ENCODE measurements at regions not wholly inside any gene's neighbourhood (a gene's known extent, or its start where the extent isn't known, plus 50 kb on each side); places are given as distances from the start of the nearest gene placed in this dataset.

GRCh38 chr13:60286707-60287106, 110.3 kb upstream of the TDRD3 start:
- no peak for ATAC-seq

DNA sequence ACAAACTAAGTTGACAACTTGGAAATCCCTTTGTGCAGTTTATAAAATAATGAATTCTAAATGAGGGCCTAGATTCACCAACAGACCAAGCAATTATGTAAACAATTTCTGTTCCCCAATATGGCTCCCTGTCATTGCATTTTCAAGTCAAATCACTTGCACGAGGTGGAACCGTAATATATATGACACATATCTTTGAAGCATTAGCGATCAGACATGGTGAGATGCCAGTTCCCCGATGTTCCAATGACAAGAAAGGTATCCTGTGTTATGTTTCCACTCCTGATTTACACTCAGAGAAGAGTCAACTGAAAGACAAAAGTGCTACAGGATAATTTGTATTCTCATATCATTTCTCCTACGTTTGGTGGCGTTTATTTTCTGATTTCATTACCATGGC, 108.5 kb upstream of the TDRD3 start:
- no peak for ATAC-seq

DNA sequence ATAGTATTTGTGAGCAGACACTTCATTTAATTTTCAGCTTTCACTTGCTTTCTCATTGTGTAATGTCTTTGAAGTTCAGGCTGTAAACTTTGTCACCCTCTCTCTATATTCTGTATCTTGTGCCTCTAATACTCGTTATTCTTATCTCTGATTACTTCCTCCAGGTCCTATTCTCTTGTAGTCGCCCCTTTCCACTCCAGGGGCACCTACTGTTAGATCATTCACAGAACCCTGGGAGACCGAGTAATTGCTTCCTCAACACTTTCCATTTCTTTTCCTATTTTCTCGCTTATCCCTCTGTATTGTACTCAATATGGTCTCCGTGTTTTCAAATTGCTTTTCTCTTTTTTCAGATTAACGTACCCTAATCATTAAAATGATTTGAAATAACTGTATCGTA, 93.9 kb upstream of the TDRD3 start:
- ATAC-seq = no peak

DNA sequence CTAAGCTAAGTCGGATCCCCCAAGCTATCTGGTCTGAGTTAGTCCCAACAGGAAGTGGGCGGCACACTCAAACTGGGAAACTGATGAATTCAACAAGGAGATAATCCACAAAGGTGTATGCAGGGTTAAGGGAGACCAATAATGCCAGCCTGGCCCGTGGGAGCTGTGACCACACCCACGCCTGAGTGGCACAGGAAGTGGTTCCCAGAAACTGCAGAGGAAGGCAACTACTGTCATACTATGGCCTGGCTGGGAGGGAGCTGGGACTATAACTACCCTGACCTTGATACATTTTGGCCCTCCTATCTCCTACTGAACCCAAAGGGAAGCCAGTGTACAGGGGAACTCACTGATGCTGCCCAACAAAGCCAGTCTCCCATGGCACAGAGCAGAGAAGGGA, 85.5 kb upstream of the TDRD3 start:
- no peak for ATAC-seq

DNA sequence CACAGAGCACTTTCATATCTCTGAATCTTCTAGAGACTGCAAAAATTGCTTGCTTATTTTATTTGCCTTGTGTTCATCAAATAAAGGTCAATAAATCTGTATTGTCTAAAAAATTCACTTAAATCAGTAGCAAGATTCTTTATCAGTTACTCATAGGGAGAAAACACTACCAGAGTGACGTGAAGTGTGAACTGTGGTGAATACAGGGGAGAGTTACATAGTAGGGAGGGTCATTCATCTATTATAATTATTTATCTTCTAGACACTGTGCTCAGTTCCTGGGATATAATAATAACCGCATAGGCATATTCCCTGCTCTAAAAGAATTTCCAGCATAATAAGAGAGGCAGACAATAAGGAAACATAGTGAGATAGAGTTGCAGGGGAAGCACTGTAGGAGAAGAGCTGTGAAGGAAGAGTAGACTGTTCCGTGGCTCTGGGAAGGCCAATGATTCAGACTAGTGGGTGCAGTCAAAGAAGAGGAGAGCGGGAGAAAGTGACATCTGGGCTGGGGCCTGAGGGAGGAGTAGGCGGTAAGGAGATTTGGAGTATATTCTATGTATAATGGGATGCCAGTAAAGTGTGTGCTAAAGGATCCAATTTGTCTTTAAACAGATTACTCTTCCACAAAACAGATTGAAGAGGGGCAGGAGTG, 84.0 kb upstream of the TDRD3 start:
- ATAC-seq = no peak

- ATAC-seq = no peak
These were observed 78.8 kb upstream of the TDRD3 start for GRCh38 chr13:60318186-60318585.

- no peak for ATAC-seq
These were observed 72.9 kb upstream of the TDRD3 start for GRCh38 chr13:60324131-60324530.

- no peak for ATAC-seq
These were observed 70.7 kb upstream of the TDRD3 start for GRCh38 chr13:60326273-60326672.

DNA sequence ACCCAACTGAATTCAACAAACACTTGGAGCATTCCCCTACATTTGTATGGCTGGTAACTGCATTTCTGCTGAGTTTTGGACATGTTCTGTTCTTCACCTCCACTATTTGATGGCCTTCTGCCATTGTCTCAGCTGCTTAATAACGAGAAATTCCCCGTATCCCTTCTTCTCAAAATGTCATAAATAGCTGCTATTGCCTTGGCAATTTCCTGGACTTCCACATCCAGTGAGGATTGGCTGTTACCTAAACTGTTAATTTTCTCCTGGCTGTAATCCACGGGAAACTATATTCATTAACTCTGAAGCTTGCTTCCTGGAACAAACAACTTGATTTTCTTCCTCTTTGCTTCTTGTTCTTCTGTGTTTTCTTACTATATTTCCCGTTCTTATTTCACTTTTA, 69.5 kb upstream of the TDRD3 start:
- no peak for ATAC-seq

GRCh38 chr13:60328073-60328472, 68.9 kb upstream of the TDRD3 start:
- ATAC-seq = no peak

DNA sequence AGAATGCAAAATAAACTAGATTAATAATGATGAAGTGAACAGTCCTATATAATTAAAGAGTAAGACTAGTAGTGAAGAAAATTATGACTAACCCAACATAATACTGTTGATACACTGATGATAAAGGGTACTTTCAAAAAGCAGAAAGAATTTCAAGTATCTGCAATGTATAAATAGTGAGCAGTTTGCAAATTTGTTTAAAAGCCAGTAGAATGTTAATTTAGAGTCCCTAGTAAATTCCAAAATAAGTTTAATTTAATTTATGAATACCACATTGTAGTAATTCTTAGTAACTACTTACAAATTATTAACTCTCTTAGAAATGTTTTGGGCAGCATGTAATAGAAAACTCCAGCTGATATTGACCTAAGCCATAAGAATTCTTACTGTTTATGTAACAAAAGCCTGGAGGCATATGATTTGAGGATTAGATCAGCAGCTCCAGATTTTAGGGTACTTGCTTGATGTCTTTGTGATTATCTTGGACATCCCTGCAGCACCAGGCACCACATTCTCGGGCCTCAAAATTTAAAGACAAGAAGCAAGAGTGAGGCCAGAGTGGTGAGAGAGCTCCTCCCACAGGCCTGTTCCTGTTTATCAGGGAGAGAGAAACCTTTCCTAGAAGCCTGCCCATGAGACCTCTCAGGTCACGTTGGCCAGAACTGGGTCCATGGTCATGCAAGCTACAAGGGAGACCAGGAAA, 67.6 kb upstream of the TDRD3 start:
- ATAC-seq = no peak

DNA sequence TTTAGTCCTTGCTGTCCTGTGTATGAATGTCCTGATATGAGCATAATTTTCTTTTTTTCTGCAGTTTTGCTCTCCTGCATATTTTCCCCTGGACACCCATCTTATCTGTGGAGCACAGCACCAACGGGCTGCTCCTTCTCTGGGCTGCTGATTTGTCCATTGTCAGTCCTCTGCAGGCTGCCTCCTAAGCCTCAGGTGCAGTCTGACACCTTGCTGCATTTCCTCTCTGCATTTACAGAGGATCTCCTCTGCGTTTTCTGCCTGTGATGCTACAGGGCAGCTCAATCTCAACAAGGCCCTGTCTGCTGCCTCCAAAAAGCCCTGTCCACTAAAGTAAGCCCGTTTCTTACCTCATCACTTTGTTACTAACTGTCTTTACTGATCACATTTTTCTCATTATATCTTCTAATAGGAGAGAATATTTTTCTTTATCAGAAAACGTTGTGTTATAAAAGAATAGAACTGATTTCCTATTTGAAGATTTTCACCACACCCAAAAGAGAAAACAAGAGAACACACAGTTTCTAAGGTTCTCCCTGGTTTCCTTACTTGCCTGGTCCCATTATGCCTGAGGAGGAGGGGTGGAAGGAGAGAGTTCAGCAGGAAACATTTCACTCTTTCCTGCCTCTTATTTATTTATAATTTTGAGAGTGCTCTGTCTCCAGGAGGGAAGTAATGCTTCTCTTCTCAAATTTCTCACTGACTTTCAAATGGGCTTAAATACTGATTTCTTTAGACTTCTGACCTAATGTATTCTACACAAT, 65.6 kb upstream of the TDRD3 start:
- no peak for ATAC-seq

DNA sequence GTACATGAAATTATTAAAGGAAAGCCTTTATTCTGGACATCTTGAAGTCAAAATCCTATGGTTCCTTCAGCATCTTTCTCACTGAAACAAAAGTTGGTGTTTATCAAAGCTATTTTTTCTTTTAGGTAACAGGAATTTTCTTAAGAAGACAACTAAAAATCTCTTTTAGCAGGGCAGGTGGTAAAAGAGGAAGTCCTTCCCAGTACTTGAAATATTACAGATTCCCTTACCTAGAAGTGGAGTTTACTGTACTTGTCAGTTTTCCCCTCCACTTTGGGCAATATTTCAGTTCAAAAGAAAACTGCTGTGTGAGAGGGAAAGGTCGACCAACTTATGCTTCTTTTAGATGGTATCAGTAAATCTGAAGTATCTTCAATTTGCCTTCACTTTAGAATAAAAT, 64.3 kb upstream of the TDRD3 start:
- no peak for ATAC-seq

- no peak for ATAC-seq
These were observed 62.7 kb upstream of the TDRD3 start for GRCh38 chr13:60334310-60334709.

DNA sequence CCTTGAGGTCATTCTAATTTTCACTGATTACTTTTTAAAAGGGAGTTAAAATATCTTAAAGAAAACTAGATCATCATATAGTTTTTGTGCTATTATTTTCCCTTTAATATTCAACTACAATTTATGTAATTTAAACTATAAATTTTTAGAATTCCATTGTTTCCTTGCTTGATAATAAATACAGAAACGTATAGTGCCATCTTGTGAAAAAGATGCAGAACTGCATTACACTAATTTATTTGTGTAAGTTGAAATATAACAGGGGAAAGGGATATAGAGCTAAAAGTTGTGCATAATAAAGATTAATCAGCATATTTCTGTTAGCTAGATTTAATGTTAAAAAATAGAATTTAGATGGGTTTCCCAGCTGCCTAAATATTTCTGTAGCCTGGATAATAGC, 61.5 kb upstream of the TDRD3 start:
- no peak for ATAC-seq

DNA sequence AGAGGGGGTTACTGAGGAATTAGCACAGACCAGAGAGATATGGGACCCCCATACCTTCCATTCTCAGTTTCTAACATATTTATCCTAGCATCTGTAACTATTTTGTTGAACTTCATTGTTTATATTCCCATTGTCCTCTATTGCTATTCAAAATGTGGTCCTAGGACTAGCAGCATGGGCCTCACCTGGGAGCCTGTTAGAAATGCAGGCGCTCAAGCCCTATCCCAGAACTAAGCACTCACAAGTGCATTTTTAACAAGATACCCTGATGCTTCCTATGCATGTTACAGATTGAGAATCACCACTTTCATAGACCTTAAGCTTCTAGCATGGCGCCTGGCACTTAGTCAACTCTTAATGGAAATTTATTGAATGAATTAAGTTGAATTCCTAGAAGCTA, 58.3 kb upstream of the TDRD3 start:
- no peak for ATAC-seq

GRCh38 chr13:60343978-60344377, 53.0 kb upstream of the TDRD3 start:
- no peak for ATAC-seq

GRCh38 chr13:60347174-60347573, 49.8 kb upstream of the TDRD3 start:
- no peak for ATAC-seq

Measured in activated CD4-positive, CD25-positive, alpha-beta regulatory T cell treated with anti-CD3 and anti-CD28 coated beads, Interleukin-2, amount 50 U/mL, for 24 hours (primary cell).